OCI-LY7 (cell line): ENCODE measurements at regions not wholly inside any gene's neighbourhood (a gene's known extent, or its start where the extent isn't known, plus 50 kb on each side); places are given as distances from the start of the nearest gene placed in this dataset.

Experiments
- EZH2phosphoT487 ChIP-seq: fragments of 200-600 bp; sonication (generic); IDR thresholded peaks from 2 replicates; pipeline ENCODE4 v1.6.1; 2018; ENCODE audit warnings: low read depth, borderline replicate concordance, mild to moderate bottlenecking, mixed run types, antibody characterized with exemption, low read length, moderate library complexity, mixed read lengths
- TF ChIP-seq, protein P1 (sequence below): fragments of 200-600 bp; sonication (generic); conservative IDR thresholded peaks from 2 replicates; pipeline ENCODE4 v1.5.1; 2014; ENCODE audit warnings: mild to moderate bottlenecking, antibody characterized with exemption, low read length, moderate library complexity, mixed read lengths

DNA sequence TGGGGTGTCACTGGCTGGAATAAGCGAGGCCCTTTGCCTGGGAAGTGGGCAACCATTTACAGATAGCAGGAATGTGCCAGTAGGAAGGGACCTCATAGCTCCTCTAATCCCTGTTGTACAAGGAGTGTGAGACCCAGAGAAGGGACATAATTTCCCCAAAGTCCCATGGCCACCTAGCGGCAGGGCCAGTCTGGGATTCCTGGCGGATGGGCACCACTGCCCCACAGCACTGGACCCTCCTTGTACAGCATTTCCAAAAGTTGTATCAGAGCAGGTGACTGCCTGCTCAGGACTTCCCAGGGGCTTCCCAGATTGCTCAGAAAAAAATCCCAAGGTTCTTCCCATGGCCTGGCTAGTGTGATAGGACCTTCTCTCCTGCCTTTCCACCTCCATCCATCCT is 185.8 kb downstream of the GLI2 start:
- TF ChIP-seq, protein P1, sequence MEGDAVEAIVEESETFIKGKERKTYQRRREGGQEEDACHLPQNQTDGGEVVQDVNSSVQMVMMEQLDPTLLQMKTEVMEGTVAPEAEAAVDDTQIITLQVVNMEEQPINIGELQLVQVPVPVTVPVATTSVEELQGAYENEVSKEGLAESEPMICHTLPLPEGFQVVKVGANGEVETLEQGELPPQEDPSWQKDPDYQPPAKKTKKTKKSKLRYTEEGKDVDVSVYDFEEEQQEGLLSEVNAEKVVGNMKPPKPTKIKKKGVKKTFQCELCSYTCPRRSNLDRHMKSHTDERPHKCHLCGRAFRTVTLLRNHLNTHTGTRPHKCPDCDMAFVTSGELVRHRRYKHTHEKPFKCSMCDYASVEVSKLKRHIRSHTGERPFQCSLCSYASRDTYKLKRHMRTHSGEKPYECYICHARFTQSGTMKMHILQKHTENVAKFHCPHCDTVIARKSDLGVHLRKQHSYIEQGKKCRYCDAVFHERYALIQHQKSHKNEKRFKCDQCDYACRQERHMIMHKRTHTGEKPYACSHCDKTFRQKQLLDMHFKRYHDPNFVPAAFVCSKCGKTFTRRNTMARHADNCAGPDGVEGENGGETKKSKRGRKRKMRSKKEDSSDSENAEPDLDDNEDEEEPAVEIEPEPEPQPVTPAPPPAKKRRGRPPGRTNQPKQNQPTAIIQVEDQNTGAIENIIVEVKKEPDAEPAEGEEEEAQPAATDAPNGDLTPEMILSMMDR = no peak
- no peak for TF ChIP-seq EZH2phosphoT487
